Vagina (tissue), 2 donors: ENCODE measurements at regions not wholly inside any gene's neighbourhood (a gene's known extent, or its start where the extent isn't known, plus 50 kb on each side); places are given as distances from the start of the nearest gene placed in this dataset.

Experiments
- DNase-seq, 2 donors: peaks; one replicate each; pipeline ENCODE4 v3.0.0-alpha.2; 2017; ENCODE audit errors: extremely low spot score in 2 of 2
- H3K27ac ChIP-seq: fragments of 200-600 bp; sonication (generic); one replicate; pipeline ENCODE4 v1.5.1; 2019
- H3K27me3 ChIP-seq: fragments of 200-600 bp; sonication (generic); one replicate; pipeline ENCODE4 v1.5.1; 2019
- H3K36me3 ChIP-seq, 2 donors: fragments of 200-600 bp; sonication (generic); one replicate each; pipeline ENCODE4 v1.5.1; 2017 to 2019
- H3K4me1 ChIP-seq: fragments of 200-600 bp; sonication (generic); one replicate; pipeline ENCODE4 v1.5.1; 2019
- H3K4me3 ChIP-seq, 2 donors: fragments of 200-600 bp; sonication (generic); 1 replicate in 1 of 2; 2 replicates in 1 of 2; pipeline ENCODE4 v1.5.1; 2016 to 2019
- H3K9me3 ChIP-seq: fragments of 200-600 bp; sonication (generic); one replicate; pipeline ENCODE4 v1.5.1; 2019
- POLR2A ChIP-seq, 2 donors: fragments of 450-650 bp; IDR thresholded peaks; one replicate each; pipeline ENCODE4 v1.6.1; 2017; ENCODE audit warnings: antibody characterized with exemption in 2 of 2, mild to moderate bottlenecking in 2 of 2, moderate library complexity in 2 of 2
- POLR2AphosphoS5 ChIP-seq, 2 donors: sonication (generic); formaldehyde crosslinking; IDR thresholded peaks; one replicate each; pipeline ENCODE4 v1.9.0; 2017; ENCODE audit warnings: antibody characterized with exemption in 2 of 2, mild to moderate bottlenecking in 2 of 2, low read depth in 1 of 2; ENCODE audit not compliant: insufficient read depth in 1 of 2
- intact Hi-C: fragments of 100-400 bp; cut with DNase I; formaldehyde crosslinking; loops from one replicate; pipeline ENCODE4 v1.15.1; 2023
- TF ChIP-seq, protein P1 (sequence below), 3 experiments: fragments of 450-650 bp in 2 of 3; fragments of 200-600 bp in 1 of 3; sonication (generic) in 1 of 3; IDR thresholded peaks; one replicate each; pipeline ENCODE4 v1.5.1; 2017 to 2019; ENCODE audit warnings: antibody characterized with exemption in 3 of 3, mild to moderate bottlenecking in 2 of 3, moderate library complexity in 2 of 3

DNA sequence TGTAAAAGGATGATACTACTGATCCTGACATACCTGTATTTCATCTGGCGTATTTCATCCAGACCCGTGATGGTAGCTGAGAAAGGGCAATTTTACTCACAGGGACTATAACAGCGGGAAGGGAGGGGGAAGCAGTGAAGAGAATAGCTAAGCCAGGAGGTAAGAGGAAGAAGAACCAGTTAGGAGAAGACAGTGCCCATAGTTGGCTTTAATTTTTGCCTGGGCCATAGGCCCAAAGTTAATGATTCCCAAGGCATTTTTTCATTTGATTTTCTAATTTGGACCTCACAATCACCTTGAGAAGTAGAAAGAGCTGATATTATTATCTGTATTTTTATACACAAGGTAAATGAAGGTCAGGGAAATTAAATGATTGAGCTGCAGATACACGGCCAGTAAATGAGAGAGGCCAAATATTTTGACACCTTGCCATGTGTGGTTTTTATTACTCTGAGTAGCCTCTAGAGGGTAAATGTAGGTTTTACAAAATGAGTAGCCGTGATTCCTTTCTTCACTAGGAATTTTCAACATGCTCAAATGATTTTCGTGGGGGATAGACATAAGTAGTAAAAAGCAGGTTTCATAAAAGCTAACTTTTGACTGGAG is 382.2 kb downstream of the FUT8 start:
- no peaks in the 10 kb centered on the region for H3K4me1 ChIP-seq
- intact Hi-C loops = no loop called here
- no peak overlapping the region for H3K4me3 ChIP-seq
- no peak overlapping the region for H3K27ac ChIP-seq
- TF ChIP-seq, protein P1, sequence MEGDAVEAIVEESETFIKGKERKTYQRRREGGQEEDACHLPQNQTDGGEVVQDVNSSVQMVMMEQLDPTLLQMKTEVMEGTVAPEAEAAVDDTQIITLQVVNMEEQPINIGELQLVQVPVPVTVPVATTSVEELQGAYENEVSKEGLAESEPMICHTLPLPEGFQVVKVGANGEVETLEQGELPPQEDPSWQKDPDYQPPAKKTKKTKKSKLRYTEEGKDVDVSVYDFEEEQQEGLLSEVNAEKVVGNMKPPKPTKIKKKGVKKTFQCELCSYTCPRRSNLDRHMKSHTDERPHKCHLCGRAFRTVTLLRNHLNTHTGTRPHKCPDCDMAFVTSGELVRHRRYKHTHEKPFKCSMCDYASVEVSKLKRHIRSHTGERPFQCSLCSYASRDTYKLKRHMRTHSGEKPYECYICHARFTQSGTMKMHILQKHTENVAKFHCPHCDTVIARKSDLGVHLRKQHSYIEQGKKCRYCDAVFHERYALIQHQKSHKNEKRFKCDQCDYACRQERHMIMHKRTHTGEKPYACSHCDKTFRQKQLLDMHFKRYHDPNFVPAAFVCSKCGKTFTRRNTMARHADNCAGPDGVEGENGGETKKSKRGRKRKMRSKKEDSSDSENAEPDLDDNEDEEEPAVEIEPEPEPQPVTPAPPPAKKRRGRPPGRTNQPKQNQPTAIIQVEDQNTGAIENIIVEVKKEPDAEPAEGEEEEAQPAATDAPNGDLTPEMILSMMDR (IDR thresholded peaks at IDR 0.05) = no peak
- TF ChIP-seq POLR2A (IDR thresholded peaks at IDR 0.05) (no peak), POLR2AphosphoS5 (IDR thresholded peaks at IDR 0.05; ENCODE audit: insufficient read depth in 1 of 2, low read depth in 1 of 2) (no peak)
- H3K9me3 ChIP-seq = no peaks in the 10 kb centered on the region
- no peaks in the 10 kb centered on the region for H3K36me3 ChIP-seq
- no peak for DNase-seq
- no peaks in the 10 kb centered on the region for H3K27me3 ChIP-seq

DNA sequence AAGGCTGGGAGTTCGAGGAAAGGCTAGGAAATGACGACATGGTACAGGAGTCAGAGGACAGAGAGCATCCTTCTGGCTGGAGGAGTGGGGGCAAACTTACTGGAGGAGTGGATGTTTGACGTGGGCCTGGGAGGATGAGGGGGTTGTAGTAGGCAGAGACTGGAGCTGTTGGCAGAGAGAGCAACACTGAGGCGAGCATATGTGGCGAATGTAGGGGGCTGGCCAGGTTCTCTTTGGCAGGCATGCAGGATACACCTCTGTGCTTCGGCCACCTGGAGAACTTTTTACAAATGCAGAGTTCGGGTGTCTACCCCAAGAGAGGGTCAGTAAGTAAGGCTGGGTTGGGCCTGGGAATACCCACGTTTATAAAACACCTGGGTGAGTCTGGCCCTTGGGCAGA is 385.7 kb downstream of the FUT8 start:
- no peaks in the 10 kb centered on the region for H3K4me1 ChIP-seq
- H3K9me3 ChIP-seq = no peaks in the 10 kb centered on the region
- H3K27ac ChIP-seq = no peak overlapping the region
- intact Hi-C loops = no loop called here
- H3K27me3 ChIP-seq = no peaks in the 10 kb centered on the region
- no peak for DNase-seq
- TF ChIP-seq, protein P1 (IDR thresholded peaks at IDR 0.05) = no peak
- no peak for TF ChIP-seq POLR2A (IDR thresholded peaks at IDR 0.05)
- no peak for TF ChIP-seq POLR2AphosphoS5 (IDR thresholded peaks at IDR 0.05; ENCODE audit: insufficient read depth in 1 of 2, low read depth in 1 of 2)
- no peak overlapping the region for H3K4me3 ChIP-seq
- H3K36me3 ChIP-seq = no peaks in the 10 kb centered on the region

DNA sequence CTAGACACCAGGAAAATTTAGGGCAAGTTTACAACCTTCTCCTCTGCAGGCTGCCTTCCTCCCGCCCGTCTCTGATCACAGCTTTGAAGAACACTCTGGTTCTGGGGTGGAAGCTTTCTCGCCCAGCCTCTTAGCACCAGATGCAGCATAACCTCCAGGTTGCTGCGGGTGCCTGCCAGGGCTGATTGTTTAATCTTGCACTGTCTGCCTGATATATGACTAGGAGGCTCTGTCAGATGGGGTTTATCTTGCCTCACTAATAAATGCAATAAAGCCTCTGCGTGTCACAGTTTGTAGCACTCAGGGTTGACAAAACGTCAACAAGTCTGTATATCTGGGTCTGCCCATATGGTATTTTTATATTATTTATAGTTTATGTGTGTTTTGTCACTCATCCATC is 388.2 kb downstream of the FUT8 start:
- no peak for DNase-seq
- no peak for TF ChIP-seq POLR2AphosphoS5 (IDR thresholded peaks at IDR 0.05; ENCODE audit: insufficient read depth in 1 of 2, low read depth in 1 of 2)
- TF ChIP-seq POLR2A (IDR thresholded peaks at IDR 0.05) = no peak
- TF ChIP-seq, protein P1 (IDR thresholded peaks at IDR 0.05) = no peak
- intact Hi-C loops = no loop called here
- Histone ChIP-seq H3K4me3 (no peak overlapping the region), H3K27ac (no peak overlapping the region), H3K27me3 (no peaks in the 10 kb centered on the region), H3K36me3 (no peaks in the 10 kb centered on the region), H3K9me3 (no peaks in the 10 kb centered on the region), H3K4me1 (no peaks in the 10 kb centered on the region)

- Histone ChIP-seq H3K4me1 (no peaks in the 10 kb centered on the region), H3K36me3 (no peaks in the 10 kb centered on the region), H3K27me3 (no peaks in the 10 kb centered on the region), H3K9me3 (no peaks in the 10 kb centered on the region), H3K4me3 (no peak overlapping the region), H3K27ac (no peak overlapping the region)
- TF ChIP-seq POLR2AphosphoS5 (IDR thresholded peaks at IDR 0.05; ENCODE audit: insufficient read depth in 1 of 2, low read depth in 1 of 2) = no peak
- TF ChIP-seq POLR2A (IDR thresholded peaks at IDR 0.05) = no peak
- TF ChIP-seq, protein P1 (IDR thresholded peaks at IDR 0.05) = no peak
- intact Hi-C loops = no loop called here
- no peak for DNase-seq
Observed at GRCh38 chr14:65802196-65802595, 389.7 kb downstream of the FUT8 start.

GRCh38 chr14:65803885-65804284 is 391.4 kb downstream of the FUT8 start:
- intact Hi-C loops = no loop called here
- Histone ChIP-seq H3K4me3 (no peak overlapping the region), H3K27me3 (no peaks in the 10 kb centered on the region), H3K27ac (no peak overlapping the region), H3K4me1 (no peaks in the 10 kb centered on the region), H3K36me3 (no peaks in the 10 kb centered on the region), H3K9me3 (no peaks in the 10 kb centered on the region)
- no peak for DNase-seq
- TF ChIP-seq POLR2A (IDR thresholded peaks at IDR 0.05) (no peak), POLR2AphosphoS5 (IDR thresholded peaks at IDR 0.05; ENCODE audit: insufficient read depth in 1 of 2, low read depth in 1 of 2) (no peak)
- TF ChIP-seq, protein P1 (IDR thresholded peaks at IDR 0.05) = no peak
